A549 (cell line): ENCODE measurements at regions not wholly inside any gene's neighbourhood (a gene's known extent, or its start where the extent isn't known, plus 50 kb on each side); places are given as distances from the start of the nearest gene placed in this dataset.

Experiments
- ATAC-seq, 2 experiments: fragments of 200-7000 bp in 1 of 2; fragments of >200 bp in 1 of 2; cut with Nextera tagmentation in 1 of 2; cut with Tn5 transposase in 1 of 2; 3 replicates each; pipeline versions ENCODE4 v1.8.0 to v1.9.1; 2018 to 2020; ENCODE audit warnings: mild to moderate bottlenecking in 1 of 2, moderate library complexity in 1 of 2
- CTCF ChIA-PET: fragments of 300-600 bp; sonication (Branson Sonifier 250); formaldehyde crosslinking; extraction: SDS; loops from one replicate; lab custom pipeline; 2021; ENCODE audit warnings: antibody characterized with exemption, inconsistent platforms; lab: Yijun Ruan, JAX
- POLR2A ChIA-PET: fragments of 350-600 bp; formaldehyde crosslinking; extraction: SDS; loops from one replicate; lab custom pipeline; 2021; ENCODE audit warnings: antibody characterized with exemption, inconsistent platforms; lab: Yijun Ruan, JAX
- DNase-seq, 2 experiments: peaks; one replicate each; pipeline versions ENCODE4 v3.0.0 to v3.0.0-alpha.2; 2011 to 2016; ENCODE audit warnings: low read depth in 1 of 2, low spot score in 1 of 2
- FAIRE-seq: peaks from 2 replicates; lab custom pipeline; 2011; peaks lifted over from hg19 to GRCh38; lab: Jason Lieb, UNC
- H3K27ac ChIP-seq, 2 experiments: fragments of >200 bp; sonication (Bioruptor Twin); formaldehyde crosslinking; 3 replicates each; pipeline ENCODE4 v1.5.1; 2016 to 2017
- H3K4me1 ChIP-seq: fragments of >200 bp; sonication (Bioruptor Twin); formaldehyde crosslinking; 3 replicates; pipeline ENCODE4 v1.6.1; 2016
- H3K4me2 ChIP-seq: fragments of >200 bp; sonication (Bioruptor Twin); formaldehyde crosslinking; 3 replicates; pipeline ENCODE4 v1.6.1; 2016
- H3K4me3 ChIP-seq: fragments of >200 bp; sonication (Bioruptor Twin); formaldehyde crosslinking; 3 replicates; pipeline ENCODE4 v1.5.1; 2016
- H3K9me3 ChIP-seq: fragments of >200 bp; sonication (Bioruptor Twin); formaldehyde crosslinking; 3 replicates; pipeline ENCODE4 v1.6.1; 2016
- BHLHE40 ChIP-seq: IDR thresholded peaks from 2 replicates; pipeline ENCODE4 v1.6.1; 2012; ENCODE audit warnings: low read depth, low read length, inconsistent platforms
- CEBPB ChIP-seq, 2 experiments: fragments of >200 bp in 1 of 2; sonication (Bioruptor Twin) in 1 of 2; formaldehyde crosslinking in 1 of 2; IDR thresholded peaks; 2 replicates each; pipeline ENCODE4 v1.6.1; 2012 to 2016
- CHD4 ChIP-seq: fragments of 200-600 bp; sonication (generic); IDR thresholded peaks from 2 replicates; pipeline ENCODE4 v1.6.1; 2016; ENCODE audit warnings: antibody characterized with exemption, mild to moderate bottlenecking, borderline replicate concordance
- EHMT2 ChIP-seq: fragments of 200-600 bp; sonication (generic); IDR thresholded peaks from 2 replicates; pipeline ENCODE4 v1.6.1; 2016; ENCODE audit warnings: antibody characterized with exemption, low read depth, mild to moderate bottlenecking, moderate library complexity
- EP300 ChIP-seq, 2 experiments: fragments of >200 bp; sonication (Bioruptor Twin); formaldehyde crosslinking; IDR thresholded peaks; 2 replicates in 1 of 2; 3 replicates in 1 of 2; pipeline ENCODE4 v1.6.1; 2016 to 2017
- ESRRA ChIP-seq: fragments of 150-350 bp; IDR thresholded peaks from 2 replicates; pipeline ENCODE4 v1.6.1; 2014; ENCODE audit warnings: mild to moderate bottlenecking, low read length, borderline replicate concordance
- FOSL2 ChIP-seq, 2 experiments: fragments of 450-650 bp in 1 of 2; fragments of >200 bp in 1 of 2; sonication (Bioruptor Twin) in 1 of 2; formaldehyde crosslinking; IDR thresholded peaks; 2 replicates each; pipeline versions ENCODE4 v1.5.0 to v1.6.1; 2016 to 2020; ENCODE audit warnings: mild to moderate bottlenecking in 1 of 2, moderate library complexity in 1 of 2
- GATA3 ChIP-seq: IDR thresholded peaks from 2 replicates; pipeline ENCODE4 v1.6.1; 2012; ENCODE audit warnings: borderline replicate concordance
- JUNB ChIP-seq: fragments of >200 bp; sonication (Bioruptor Twin); formaldehyde crosslinking; IDR thresholded peaks from 2 replicates; pipeline ENCODE4 v1.6.1; 2016
- NFE2L2 ChIP-seq: fragments of 150-350 bp; conservative IDR thresholded peaks from 2 replicates; pipeline ENCODE4 v1.6.1; 2014; ENCODE audit warnings: low read length
- NR3C1 ChIP-seq: fragments of >200 bp; sonication (Bioruptor Twin); formaldehyde crosslinking; IDR thresholded peaks from 3 replicates; pipeline ENCODE4 v1.6.1; 2017
- POLR2A ChIP-seq: IDR thresholded peaks from 2 replicates; pipeline ENCODE4 v1.6.1; 2012; ENCODE audit warnings: mild to moderate bottlenecking, low read length
- POLR2AphosphoS2 ChIP-seq: conservative IDR thresholded peaks from 2 replicates; pipeline ENCODE4 v1.6.1; 2012; ENCODE audit warnings: low read length, improper control_type of control experiment, inconsistent platforms
- RARB ChIP-seq: fragments of 250-450 bp; sonication (Bioruptor Pico); IDR thresholded peaks from 2 replicates; pipeline ENCODE4 v1.8.0; 2021; ENCODE audit warnings: mild to moderate bottlenecking, moderate library complexity
- RCOR1 ChIP-seq: fragments of 150-350 bp; IDR thresholded peaks from 2 replicates; pipeline ENCODE4 v1.6.1; 2014; ENCODE audit warnings: antibody characterized with exemption, low read length, low read depth
- RNF2 ChIP-seq: fragments of 200-600 bp; sonication (generic); IDR thresholded peaks from 2 replicates; pipeline ENCODE4 v1.6.1; 2016; ENCODE audit warnings: low read depth, mild to moderate bottlenecking, antibody characterized with exemption, moderate library complexity, borderline replicate concordance
- SREBF2 ChIP-seq: fragments of 450-650 bp; IDR thresholded peaks from 2 replicates; pipeline ENCODE4 v1.6.1; 2014; ENCODE audit warnings: mild to moderate bottlenecking, moderate library complexity
- TP53 ChIP-seq: fragments of 250-450 bp; sonication (Bioruptor Pico); IDR thresholded peaks from 2 replicates; pipeline ENCODE4 v1.5.0; 2021; ENCODE audit warnings: mild to moderate bottlenecking, moderate library complexity
- WGBS: methylation state at CpG from one replicate; pipeline ENCODE4 v1.1.6; 2017; ENCODE audit errors: missing lambda C conversion rate; 5-methylcytosine and 5-hydroxymethylcytosine counted together
- TF ChIP-seq, protein P1 (sequence below): IDR thresholded peaks from 2 replicates; pipeline ENCODE4 v1.6.1; 2012
- TF ChIP-seq, protein P2 (sequence below): fragments of 450-650 bp; IDR thresholded peaks from 2 replicates; pipeline ENCODE4 v1.6.1; 2014; ENCODE audit warnings: antibody characterized with exemption
- TF ChIP-seq, protein P3 (sequence below): fragments of 200-600 bp; sonication (generic); IDR thresholded peaks from 2 replicates; pipeline ENCODE4 v1.6.1; 2016; ENCODE audit warnings: antibody characterized with exemption, mild to moderate bottlenecking, moderate library complexity
- TF ChIP-seq, protein P4 (sequence below): fragments of >200 bp; sonication (Bioruptor Twin); formaldehyde crosslinking; IDR thresholded peaks from 3 replicates; pipeline ENCODE4 v1.6.1; 2016

DNA sequence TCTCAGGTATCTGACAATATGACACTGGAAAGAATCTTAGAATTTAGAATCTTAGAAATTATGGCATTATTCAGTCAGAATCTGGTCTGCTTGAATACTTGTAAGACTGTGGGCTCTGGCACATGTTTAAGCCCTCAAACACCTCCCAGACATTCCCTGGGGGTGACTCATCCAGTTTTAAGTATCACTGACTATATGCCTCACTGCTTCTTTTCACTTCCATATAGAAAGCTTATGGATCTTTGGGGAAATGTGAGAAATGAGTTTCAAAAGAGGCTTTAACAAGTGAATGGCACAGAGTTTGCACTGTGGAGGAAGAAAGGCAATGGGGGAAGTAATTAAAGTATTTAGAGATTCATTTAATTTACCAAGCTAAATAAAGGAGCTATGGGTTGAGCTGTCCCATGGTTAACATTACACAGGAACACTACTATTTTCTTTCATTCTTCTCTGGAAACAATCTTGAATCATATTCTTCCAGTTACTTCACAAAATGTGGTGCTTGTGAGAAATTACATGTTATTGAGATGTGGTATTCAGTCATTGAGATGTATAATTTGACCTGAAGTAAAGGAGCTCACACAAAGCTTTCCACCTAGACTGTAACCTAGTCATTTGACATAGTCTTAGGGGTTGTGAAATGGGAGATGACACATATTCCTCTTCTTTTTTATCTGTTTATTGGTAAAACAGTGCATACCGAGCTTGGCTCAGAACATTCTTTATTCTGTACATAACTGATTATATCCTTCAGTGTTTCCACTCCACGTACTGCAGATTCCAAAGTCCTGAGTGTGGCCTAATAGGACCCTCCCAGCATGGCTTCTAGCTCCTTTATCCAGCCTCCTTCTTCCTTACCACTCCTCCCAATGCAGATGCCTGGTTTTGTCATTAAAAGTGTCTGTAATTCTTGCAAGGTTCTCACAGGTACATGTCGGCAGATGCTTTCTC is 544.6 kb upstream of the NECTIN3 start:
- peak; percentile 10 to 44 for DNase-seq
- FAIRE-seq = peak; percentile 67
- H3K27ac ChIP-seq = peak overlapping the region; percentile 67 to 70
- POLR2A ChIA-PET = no interaction called here
- CTCF ChIA-PET = interaction anchor here (0.7 to 1.0 kb wide), 2 partner anchors 51 to 105 kb away, joined by 3 read pairs; no protein-coding TSS in a partner anchor
- peak overlapping the region; percentile 57 for H3K4me2 ChIP-seq
- H3K9me3 ChIP-seq = 0 out of 3 replicates have a peak, but pooled peaks cover 2% of the 10 kb centered on the region
- H3K4me1 ChIP-seq = peaks cover 21% of the 10 kb centered on the region
- 32% methylated on average over 3 of the region's 3 CpGs for WGBS
- no peak overlapping the region for H3K4me3 ChIP-seq
- TF ChIP-seq EP300 (IDR thresholded peaks at IDR 0.05) (0 out of 5 replicates have a peak, but pooled peaks of 1 of the 2 experiments have one; percentile 19), JUNB (peak; percentile 15; the same call in 1 of the 2 replicates), FOSL2 (IDR thresholded peaks at IDR 0.05) (no peak), FOSL2 (CRISPR knock-in tag; IDR thresholded peaks at IDR 0.05) (peak; percentile 83), CEBPB (IDR thresholded peaks at IDR 0.05) (peak in 1 of 2 experiments; percentile 42; a peak in 1 of 4 replicates), NFE2L2 (no peak)
- TF ChIP-seq, protein P1, sequence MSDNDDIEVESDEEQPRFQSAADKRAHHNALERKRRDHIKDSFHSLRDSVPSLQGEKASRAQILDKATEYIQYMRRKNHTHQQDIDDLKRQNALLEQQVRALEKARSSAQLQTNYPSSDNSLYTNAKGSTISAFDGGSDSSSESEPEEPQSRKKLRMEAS = 0 out of 2 replicates have a peak, but pooled peaks have one; percentile 16
- TF ChIP-seq, all 56 proteins: peak for 5
- peak; percentile 89 to 92 for ATAC-seq

DNA sequence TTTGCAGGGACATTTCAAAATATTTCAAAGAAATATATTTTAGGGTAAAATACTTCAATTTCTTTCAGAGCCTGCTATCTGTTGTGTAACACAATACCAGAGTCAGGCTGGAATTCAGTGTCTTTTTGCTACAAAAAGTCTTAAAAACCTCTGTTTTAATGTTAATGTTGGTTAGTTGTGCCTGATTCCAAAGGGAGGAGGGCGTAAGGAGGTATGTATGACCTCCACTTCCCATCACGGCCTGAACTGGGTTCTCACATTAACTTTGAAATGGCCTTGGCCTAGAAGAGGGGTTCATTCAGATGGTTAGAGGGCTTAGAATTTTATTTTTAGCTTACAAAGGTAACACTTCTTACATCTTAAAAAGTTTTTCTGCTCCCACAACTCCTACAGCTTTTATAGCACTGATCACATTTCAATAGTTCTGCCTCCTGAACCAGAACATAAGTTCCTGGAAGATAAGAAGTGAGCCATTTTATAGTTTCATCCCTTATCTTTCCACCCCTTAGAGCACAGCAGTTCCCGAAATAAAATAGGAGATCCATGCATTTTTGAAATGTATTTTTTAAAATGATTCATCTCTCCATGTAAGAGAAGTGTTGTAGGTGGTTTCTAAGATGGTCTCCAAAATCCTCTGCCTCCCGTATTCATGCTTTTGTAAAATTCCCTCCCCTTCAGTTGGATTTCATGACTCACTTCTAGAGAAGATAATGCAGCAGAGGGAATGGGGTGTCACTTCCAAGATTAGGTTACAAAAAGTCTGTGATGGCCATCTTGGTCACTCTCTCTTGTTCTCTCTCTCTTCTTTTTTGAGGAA is 543.1 kb upstream of the NECTIN3 start:
- POLR2A ChIA-PET = no interaction called here
- FAIRE-seq (no peak), ATAC-seq (no peak), DNase-seq (no peak)
- Histone ChIP-seq H3K4me3 (no peak overlapping the region), H3K9me3 (0 out of 3 replicates have a peak, but pooled peaks cover 2% of the 10 kb centered on the region), H3K27ac (peak overlapping the region; percentile 42 to 70; a peak in 4 of 6 replicates), H3K4me2 (no peak overlapping the region), H3K4me1 (peaks cover 21% of the 10 kb centered on the region)
- 90% methylated on average over 4 of the region's 4 CpGs for WGBS
- no peak for TF ChIP-seq SREBF2
- TF ChIP-seq EHMT2 = no peak
- no peak for TF ChIP-seq POLR2A
- TF ChIP-seq TP53 (CRISPR knock-in tag) = no peak
- TF ChIP-seq ESRRA = no peak
- TF ChIP-seq, protein P2, sequence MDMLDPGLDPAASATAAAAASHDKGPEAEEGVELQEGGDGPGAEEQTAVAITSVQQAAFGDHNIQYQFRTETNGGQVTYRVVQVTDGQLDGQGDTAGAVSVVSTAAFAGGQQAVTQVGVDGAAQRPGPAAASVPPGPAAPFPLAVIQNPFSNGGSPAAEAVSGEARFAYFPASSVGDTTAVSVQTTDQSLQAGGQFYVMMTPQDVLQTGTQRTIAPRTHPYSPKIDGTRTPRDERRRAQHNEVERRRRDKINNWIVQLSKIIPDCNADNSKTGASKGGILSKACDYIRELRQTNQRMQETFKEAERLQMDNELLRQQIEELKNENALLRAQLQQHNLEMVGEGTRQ = no peak
- no peak for TF ChIP-seq GATA3
- TF ChIP-seq, protein P1 = no peak
- no peak for TF ChIP-seq CEBPB (IDR thresholded peaks at IDR 0.05)
- no peak for TF ChIP-seq BHLHE40
- no peak for TF ChIP-seq RARB (CRISPR knock-in tag)
- TF ChIP-seq CHD4 = no peak
- CTCF ChIA-PET = no interaction called here

DNA sequence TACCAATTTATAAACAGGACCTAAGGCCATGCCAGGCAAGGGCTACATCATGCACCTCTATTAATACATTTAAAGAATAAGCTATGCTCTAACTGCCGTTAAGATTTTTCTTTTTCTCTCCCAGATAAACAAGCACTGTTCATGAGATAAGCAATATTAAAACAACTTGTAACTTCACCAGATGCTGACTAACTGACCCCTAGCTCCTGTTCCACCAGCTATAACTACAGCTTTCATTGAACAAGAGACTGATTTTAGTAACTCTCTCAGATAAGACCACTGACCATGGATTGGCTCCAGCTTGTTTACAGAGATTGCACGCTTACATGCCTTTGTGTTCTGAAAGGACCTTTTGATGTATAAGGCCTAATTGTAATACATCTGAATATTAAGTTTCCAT is 540.7 kb upstream of the NECTIN3 start:
- TF ChIP-seq, protein P3, sequence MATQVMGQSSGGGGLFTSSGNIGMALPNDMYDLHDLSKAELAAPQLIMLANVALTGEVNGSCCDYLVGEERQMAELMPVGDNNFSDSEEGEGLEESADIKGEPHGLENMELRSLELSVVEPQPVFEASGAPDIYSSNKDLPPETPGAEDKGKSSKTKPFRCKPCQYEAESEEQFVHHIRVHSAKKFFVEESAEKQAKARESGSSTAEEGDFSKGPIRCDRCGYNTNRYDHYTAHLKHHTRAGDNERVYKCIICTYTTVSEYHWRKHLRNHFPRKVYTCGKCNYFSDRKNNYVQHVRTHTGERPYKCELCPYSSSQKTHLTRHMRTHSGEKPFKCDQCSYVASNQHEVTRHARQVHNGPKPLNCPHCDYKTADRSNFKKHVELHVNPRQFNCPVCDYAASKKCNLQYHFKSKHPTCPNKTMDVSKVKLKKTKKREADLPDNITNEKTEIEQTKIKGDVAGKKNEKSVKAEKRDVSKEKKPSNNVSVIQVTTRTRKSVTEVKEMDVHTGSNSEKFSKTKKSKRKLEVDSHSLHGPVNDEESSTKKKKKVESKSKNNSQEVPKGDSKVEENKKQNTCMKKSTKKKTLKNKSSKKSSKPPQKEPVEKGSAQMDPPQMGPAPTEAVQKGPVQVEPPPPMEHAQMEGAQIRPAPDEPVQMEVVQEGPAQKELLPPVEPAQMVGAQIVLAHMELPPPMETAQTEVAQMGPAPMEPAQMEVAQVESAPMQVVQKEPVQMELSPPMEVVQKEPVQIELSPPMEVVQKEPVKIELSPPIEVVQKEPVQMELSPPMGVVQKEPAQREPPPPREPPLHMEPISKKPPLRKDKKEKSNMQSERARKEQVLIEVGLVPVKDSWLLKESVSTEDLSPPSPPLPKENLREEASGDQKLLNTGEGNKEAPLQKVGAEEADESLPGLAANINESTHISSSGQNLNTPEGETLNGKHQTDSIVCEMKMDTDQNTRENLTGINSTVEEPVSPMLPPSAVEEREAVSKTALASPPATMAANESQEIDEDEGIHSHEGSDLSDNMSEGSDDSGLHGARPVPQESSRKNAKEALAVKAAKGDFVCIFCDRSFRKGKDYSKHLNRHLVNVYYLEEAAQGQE = no peak
- TF ChIP-seq RNF2 (no peak), POLR2AphosphoS2 (no peak), FOSL2 (IDR thresholded peaks at IDR 0.05) (no peak), FOSL2 (CRISPR knock-in tag; IDR thresholded peaks at IDR 0.05) (no peak), NR3C1 (no peak), RCOR1 (no peak)
- TF ChIP-seq, protein P4, sequence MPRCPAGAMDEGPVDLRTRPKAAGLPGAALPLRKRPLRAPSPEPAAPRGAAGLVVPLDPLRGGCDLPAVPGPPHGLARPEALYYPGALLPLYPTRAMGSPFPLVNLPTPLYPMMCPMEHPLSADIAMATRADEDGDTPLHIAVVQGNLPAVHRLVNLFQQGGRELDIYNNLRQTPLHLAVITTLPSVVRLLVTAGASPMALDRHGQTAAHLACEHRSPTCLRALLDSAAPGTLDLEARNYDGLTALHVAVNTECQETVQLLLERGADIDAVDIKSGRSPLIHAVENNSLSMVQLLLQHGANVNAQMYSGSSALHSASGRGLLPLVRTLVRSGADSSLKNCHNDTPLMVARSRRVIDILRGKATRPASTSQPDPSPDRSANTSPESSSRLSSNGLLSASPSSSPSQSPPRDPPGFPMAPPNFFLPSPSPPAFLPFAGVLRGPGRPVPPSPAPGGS = no peak
- WGBS = 88% methylated on average over 2 of the region's 2 CpGs
- POLR2A ChIA-PET = no interaction called here
- Histone ChIP-seq H3K4me3 (no peak overlapping the region), H3K27ac (no peak overlapping the region), H3K4me1 (peaks cover 21% of the 10 kb centered on the region), H3K4me2 (no peak overlapping the region), H3K9me3 (no peaks in the 10 kb centered on the region)
- CTCF ChIA-PET = no interaction called here
- DNase-seq (no peak), FAIRE-seq (no peak), ATAC-seq (no peak)
